Peyer's patch (tissue), 4 donors: ENCODE measurements at regions not wholly inside any gene's neighbourhood (a gene's known extent, or its start where the extent isn't known, plus 50 kb on each side); places are given as distances from the start of the nearest gene placed in this dataset.

Experiments
- POLR2A ChIP-seq, 2 donors: fragments of 450-650 bp; IDR thresholded peaks; one replicate each; pipeline ENCODE4 v1.5.1; 2017; ENCODE audit warnings: antibody characterized with exemption in 2 of 2, mild to moderate bottlenecking in 2 of 2, moderate library complexity in 2 of 2
- TF ChIP-seq, protein P1 (sequence below), 6 experiments: fragments of 450-650 bp in 4 of 6; fragments of 200-600 bp in 2 of 6; sonication (generic) in 1 of 6; IDR thresholded peaks; one replicate each; pipeline ENCODE4 v1.5.1; 2017 to 2019; ENCODE audit warnings: antibody characterized with exemption in 6 of 6, mild to moderate bottlenecking in 3 of 6, moderate library complexity in 1 of 6

DNA sequence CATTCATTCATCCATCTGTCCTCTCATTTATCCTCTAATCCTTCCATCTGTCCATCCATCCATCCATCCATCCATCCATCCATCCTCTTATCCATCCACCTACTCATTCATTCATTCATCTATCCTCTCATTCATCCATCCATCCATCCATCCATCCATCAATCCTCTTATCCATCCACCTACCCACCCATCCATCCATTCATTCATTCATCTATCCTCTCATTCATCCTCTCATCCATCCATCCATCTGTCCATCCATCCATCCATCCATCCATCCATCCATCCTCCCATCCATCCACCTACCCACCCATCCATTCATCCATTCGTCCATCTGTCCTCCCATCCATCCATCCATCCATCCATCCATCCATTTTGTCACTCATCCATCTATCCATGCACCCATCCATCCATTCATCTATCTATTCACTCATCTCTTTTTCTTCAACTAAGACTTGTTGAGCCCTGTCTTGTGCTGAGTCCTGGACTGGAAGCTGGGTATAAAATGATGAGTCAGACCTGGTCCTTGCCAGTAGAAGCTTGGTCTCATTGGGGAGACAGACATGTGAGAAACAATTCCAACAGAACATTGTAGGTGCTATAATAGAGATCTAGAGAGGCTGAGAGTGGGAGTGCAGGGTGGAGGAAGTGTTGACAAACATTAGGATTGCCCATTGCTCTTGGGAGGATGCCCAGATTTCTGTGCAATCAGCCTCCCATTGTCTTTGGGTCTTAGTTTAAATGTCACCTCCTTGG, 55.0 kb upstream of the IER5L start:
- TF ChIP-seq, protein P1, sequence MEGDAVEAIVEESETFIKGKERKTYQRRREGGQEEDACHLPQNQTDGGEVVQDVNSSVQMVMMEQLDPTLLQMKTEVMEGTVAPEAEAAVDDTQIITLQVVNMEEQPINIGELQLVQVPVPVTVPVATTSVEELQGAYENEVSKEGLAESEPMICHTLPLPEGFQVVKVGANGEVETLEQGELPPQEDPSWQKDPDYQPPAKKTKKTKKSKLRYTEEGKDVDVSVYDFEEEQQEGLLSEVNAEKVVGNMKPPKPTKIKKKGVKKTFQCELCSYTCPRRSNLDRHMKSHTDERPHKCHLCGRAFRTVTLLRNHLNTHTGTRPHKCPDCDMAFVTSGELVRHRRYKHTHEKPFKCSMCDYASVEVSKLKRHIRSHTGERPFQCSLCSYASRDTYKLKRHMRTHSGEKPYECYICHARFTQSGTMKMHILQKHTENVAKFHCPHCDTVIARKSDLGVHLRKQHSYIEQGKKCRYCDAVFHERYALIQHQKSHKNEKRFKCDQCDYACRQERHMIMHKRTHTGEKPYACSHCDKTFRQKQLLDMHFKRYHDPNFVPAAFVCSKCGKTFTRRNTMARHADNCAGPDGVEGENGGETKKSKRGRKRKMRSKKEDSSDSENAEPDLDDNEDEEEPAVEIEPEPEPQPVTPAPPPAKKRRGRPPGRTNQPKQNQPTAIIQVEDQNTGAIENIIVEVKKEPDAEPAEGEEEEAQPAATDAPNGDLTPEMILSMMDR (IDR thresholded peaks at IDR 0.05): no peak
- TF ChIP-seq POLR2A (IDR thresholded peaks at IDR 0.05): no peak
